ENCODE measurements at regions not wholly inside any gene's neighbourhood (a gene's known extent, or its start where the extent isn't known, plus 50 kb on each side); places are given as distances from the start of the nearest gene placed in this dataset.

DNA sequence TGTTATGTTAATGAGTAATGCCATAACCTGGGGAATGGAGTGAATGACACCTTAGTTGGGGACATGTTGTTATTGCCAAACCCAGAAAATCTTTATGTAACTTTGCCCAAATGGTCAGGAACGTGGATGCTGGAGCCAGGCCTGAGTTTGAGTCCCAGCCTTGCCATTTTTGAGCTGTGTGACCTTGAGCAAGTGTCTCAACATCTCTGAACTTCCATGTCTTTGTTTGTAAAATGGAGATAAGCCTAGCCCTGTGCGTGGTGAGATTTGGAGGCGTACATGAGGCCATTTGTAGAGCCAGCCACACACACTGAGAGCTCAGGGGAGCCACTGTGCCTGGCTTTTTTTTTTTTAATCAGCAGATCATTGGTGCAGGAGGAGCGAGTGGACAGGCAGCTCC, 247.3 kb downstream of the FOXL1 start:
- no peak for TF ChIP-seq GATA2 (IDR thresholded peaks at IDR 0.05; ENCODE audit: low read depth, low read length)
- TF ChIP-seq GATA3 (IDR thresholded peaks at IDR 0.05; ENCODE audit: low read depth, low read length), result no peak
